ENCODE measurements at regions not wholly inside any gene's neighbourhood (a gene's known extent, or its start where the extent isn't known, plus 50 kb on each side); places are given as distances from the start of the nearest gene placed in this dataset.

GRCh38 chr17:79506150-79506870, 104.5 kb downstream of the RBFOX3 start:
- no peak for DNase-seq (ENCODE audit: low read depth in 1 of 2, low spot score in 1 of 2)

GRCh38 chr17:79505199-79505598, 105.7 kb downstream of the RBFOX3 start:
- DNase-seq (ENCODE audit: low read depth in 1 of 2, low spot score in 1 of 2): no peak

GRCh38 chr17:79504181-79504605, 106.7 kb downstream of the RBFOX3 start:
- no peak for DNase-seq (ENCODE audit: low read depth in 1 of 2, low spot score in 1 of 2)

- DNase-seq (ENCODE audit: low read depth in 1 of 2, low spot score in 1 of 2): no peak
Measured at GRCh38 chr17:79503126-79503839, 107.6 kb downstream of the RBFOX3 start.

- no peak for DNase-seq (ENCODE audit: low read depth in 1 of 2, low spot score in 1 of 2)
Measured at GRCh38 chr17:79501910-79502309, 108.9 kb downstream of the RBFOX3 start.

- no peak for DNase-seq (ENCODE audit: low read depth in 1 of 2, low spot score in 1 of 2)
Measured at GRCh38 chr17:79500745-79501618, 109.9 kb downstream of the RBFOX3 start.

- no peak for DNase-seq (ENCODE audit: low read depth in 1 of 2, low spot score in 1 of 2)
Measured at GRCh38 chr17:79498854-79499253, 112.0 kb downstream of the RBFOX3 start.

GRCh38 chr17:79497777-79498348, 113.0 kb downstream of the RBFOX3 start:
- DNase-seq (ENCODE audit: low read depth in 1 of 2, low spot score in 1 of 2): no peak

- no peak for DNase-seq (ENCODE audit: low read depth in 1 of 2, low spot score in 1 of 2)
Measured at GRCh38 chr17:79496422-79497005, 114.3 kb downstream of the RBFOX3 start.

GRCh38 chr17:79495665-79496064, 115.2 kb downstream of the RBFOX3 start:
- no peak for DNase-seq (ENCODE audit: low read depth in 1 of 2, low spot score in 1 of 2)

GRCh38 chr17:79491006-79491405, 119.8 kb downstream of the RBFOX3 start:
- no peak for DNase-seq (ENCODE audit: low read depth in 1 of 2, low spot score in 1 of 2)

GRCh38 chr17:79490530-79490929, 120.3 kb downstream of the RBFOX3 start:
- DNase-seq (ENCODE audit: low read depth in 1 of 2, low spot score in 1 of 2): no peak

- DNase-seq (ENCODE audit: low read depth in 1 of 2, low spot score in 1 of 2): no peak
Measured at GRCh38 chr17:79487149-79487548, 123.7 kb downstream of the RBFOX3 start.

GRCh38 chr17:79485991-79486390, 124.9 kb downstream of the RBFOX3 start:
- no peak for DNase-seq (ENCODE audit: low read depth in 1 of 2, low spot score in 1 of 2)

GRCh38 chr17:79485419-79485985, 125.3 kb downstream of the RBFOX3 start:
- DNase-seq (ENCODE audit: low read depth in 1 of 2, low spot score in 1 of 2): no peak

- DNase-seq (ENCODE audit: low read depth in 1 of 2, low spot score in 1 of 2): no peak
Measured at GRCh38 chr17:79484600-79485418, 126.0 kb downstream of the RBFOX3 start.

- no peak for DNase-seq (ENCODE audit: low read depth in 1 of 2, low spot score in 1 of 2)
Measured at GRCh38 chr17:79483842-79484241, 127.0 kb downstream of the RBFOX3 start.

- DNase-seq (ENCODE audit: low read depth in 1 of 2, low spot score in 1 of 2): no peak
Measured at GRCh38 chr17:79482727-79483521, 127.9 kb downstream of the RBFOX3 start.

- DNase-seq (ENCODE audit: low read depth in 1 of 2, low spot score in 1 of 2): no peak
Measured at GRCh38 chr17:79479876-79480275, 131.0 kb downstream of the RBFOX3 start.
